ENCODE measurements at regions not wholly inside any gene's neighbourhood (a gene's known extent, or its start where the extent isn't known, plus 50 kb on each side); places are given as distances from the start of the nearest gene placed in this dataset.
"Not testable (repeated sequence)": the region's sequence is repeated elsewhere in the genome, so short reads cannot be mapped to it uniquely, and the experiment has no call there.

DNA sequence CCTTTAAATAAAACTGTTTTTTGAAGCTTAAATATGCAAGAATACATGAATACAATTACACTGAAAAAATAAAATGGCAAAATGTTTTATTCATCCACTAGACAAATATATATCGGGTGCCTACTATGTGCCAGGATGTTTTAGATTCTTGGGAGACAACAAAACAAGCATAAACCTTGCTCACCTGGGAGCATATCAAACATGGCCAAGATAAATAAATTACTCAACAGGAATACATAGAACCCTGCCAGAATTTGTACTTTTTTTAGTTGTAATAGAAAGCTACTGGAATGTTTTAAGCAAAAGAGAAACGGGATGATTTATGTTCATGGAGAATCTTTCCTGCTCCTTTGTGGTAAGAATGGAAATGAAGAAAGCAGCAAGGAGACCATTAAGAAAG, 2358.5 kb upstream of the PCDH20 start:
- no peaks in the 10 kb centered on the region for H3K4me1 ChIP-seq (ENCODE audit: insufficient read depth, low read length)
- H3K79me2 ChIP-seq (ENCODE audit: insufficient read depth, low read length): no peaks in the 10 kb centered on the region
- no peaks in the 10 kb centered on the region for H4K20me1 ChIP-seq (ENCODE audit: insufficient read depth, low read length)
- no peak overlapping the region for H3K4me2 ChIP-seq (ENCODE audit: insufficient read depth, low read length)
- H3K9me3 ChIP-seq (ENCODE audit: low read depth, low read length): no peaks in the 10 kb centered on the region
- no peak for DNase-seq (ENCODE audit: insufficient read length, low spot score, missing footprints)
- H3K36me3 ChIP-seq (ENCODE audit: insufficient read depth, low read length): no peaks in the 10 kb centered on the region
- no peaks in the 10 kb centered on the region for H3K27me3 ChIP-seq (ENCODE audit: insufficient read depth, low read length)
- H3K4me3 ChIP-seq (ENCODE audit: insufficient read depth, low read length): no peak overlapping the region
- TF ChIP-seq, protein P1, sequence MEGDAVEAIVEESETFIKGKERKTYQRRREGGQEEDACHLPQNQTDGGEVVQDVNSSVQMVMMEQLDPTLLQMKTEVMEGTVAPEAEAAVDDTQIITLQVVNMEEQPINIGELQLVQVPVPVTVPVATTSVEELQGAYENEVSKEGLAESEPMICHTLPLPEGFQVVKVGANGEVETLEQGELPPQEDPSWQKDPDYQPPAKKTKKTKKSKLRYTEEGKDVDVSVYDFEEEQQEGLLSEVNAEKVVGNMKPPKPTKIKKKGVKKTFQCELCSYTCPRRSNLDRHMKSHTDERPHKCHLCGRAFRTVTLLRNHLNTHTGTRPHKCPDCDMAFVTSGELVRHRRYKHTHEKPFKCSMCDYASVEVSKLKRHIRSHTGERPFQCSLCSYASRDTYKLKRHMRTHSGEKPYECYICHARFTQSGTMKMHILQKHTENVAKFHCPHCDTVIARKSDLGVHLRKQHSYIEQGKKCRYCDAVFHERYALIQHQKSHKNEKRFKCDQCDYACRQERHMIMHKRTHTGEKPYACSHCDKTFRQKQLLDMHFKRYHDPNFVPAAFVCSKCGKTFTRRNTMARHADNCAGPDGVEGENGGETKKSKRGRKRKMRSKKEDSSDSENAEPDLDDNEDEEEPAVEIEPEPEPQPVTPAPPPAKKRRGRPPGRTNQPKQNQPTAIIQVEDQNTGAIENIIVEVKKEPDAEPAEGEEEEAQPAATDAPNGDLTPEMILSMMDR (IDR thresholded peaks at IDR 0.05; ENCODE audit: extremely low read depth, low read depth, low read length): no peak
- no peak overlapping the region for H2AFZ ChIP-seq (ENCODE audit: low read length)
- no peak overlapping the region for H3K27ac ChIP-seq (ENCODE audit: low read depth, low read length)

DNA sequence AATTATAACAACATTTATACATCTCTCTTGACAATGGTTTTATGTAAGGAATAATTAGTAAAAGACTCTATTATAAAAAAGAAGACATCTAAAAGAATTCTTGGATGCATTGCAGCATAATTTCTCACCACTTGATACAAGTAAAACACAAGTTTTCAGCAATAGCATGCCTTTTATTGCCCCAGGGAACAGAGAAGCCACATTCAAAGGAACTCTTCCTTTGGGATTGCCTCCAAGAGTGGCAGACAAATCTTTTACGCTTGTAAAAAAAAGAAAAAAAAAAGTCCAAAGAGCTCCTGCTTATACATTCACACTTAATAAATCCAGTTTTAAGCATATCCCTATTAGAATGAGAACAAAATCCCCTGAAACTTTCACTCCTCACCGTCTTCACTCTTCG, 2357.8 kb upstream of the PCDH20 start:
- no peak overlapping the region for H3K4me2 ChIP-seq (ENCODE audit: insufficient read depth, low read length)
- no peaks in the 10 kb centered on the region for H3K4me1 ChIP-seq (ENCODE audit: insufficient read depth, low read length)
- no peaks in the 10 kb centered on the region for H4K20me1 ChIP-seq (ENCODE audit: insufficient read depth, low read length)
- H3K27ac ChIP-seq (ENCODE audit: low read depth, low read length): no peak overlapping the region
- H3K36me3 ChIP-seq (ENCODE audit: insufficient read depth, low read length): no peaks in the 10 kb centered on the region
- no peak overlapping the region for H3K4me3 ChIP-seq (ENCODE audit: insufficient read depth, low read length)
- no peaks in the 10 kb centered on the region for H3K27me3 ChIP-seq (ENCODE audit: insufficient read depth, low read length)
- DNase-seq (ENCODE audit: insufficient read length, low spot score, missing footprints): no peak
- no peaks in the 10 kb centered on the region for H3K79me2 ChIP-seq (ENCODE audit: insufficient read depth, low read length)
- TF ChIP-seq, protein P1 (IDR thresholded peaks at IDR 0.05; ENCODE audit: extremely low read depth, low read depth, low read length): no peak
- H3K9me3 ChIP-seq (ENCODE audit: low read depth, low read length): no peaks in the 10 kb centered on the region
- H2AFZ ChIP-seq (ENCODE audit: low read length): no peak overlapping the region

- H3K27me3 ChIP-seq (ENCODE audit: insufficient read depth, low read length); H3K4me3 ChIP-seq (ENCODE audit: insufficient read depth, low read length); H3K4me2 ChIP-seq (ENCODE audit: insufficient read depth, low read length); H4K20me1 ChIP-seq (ENCODE audit: insufficient read depth, low read length); DNase-seq (ENCODE audit: insufficient read length, low spot score, missing footprints); H2AFZ ChIP-seq (ENCODE audit: low read length); H3K79me2 ChIP-seq (ENCODE audit: insufficient read depth, low read length); H3K27ac ChIP-seq (ENCODE audit: low read depth, low read length); H3K9me3 ChIP-seq (ENCODE audit: low read depth, low read length); H3K4me1 ChIP-seq (ENCODE audit: insufficient read depth, low read length); H3K36me3 ChIP-seq (ENCODE audit: insufficient read depth, low read length): not testable (repeated sequence)
These were observed 2342.0 kb upstream of the PCDH20 start for GRCh38 chr13:63757683-63758082.

GRCh38 chr13:63749857-63750256, 2334.2 kb upstream of the PCDH20 start:
- not testable (repeated sequence) for H3K36me3 ChIP-seq (ENCODE audit: insufficient read depth, low read length); H3K79me2 ChIP-seq (ENCODE audit: insufficient read depth, low read length); H3K27me3 ChIP-seq (ENCODE audit: insufficient read depth, low read length); H3K4me2 ChIP-seq (ENCODE audit: insufficient read depth, low read length); H3K4me1 ChIP-seq (ENCODE audit: insufficient read depth, low read length); H3K4me3 ChIP-seq (ENCODE audit: insufficient read depth, low read length); H3K27ac ChIP-seq (ENCODE audit: low read depth, low read length); DNase-seq (ENCODE audit: insufficient read length, low spot score, missing footprints); H3K9me3 ChIP-seq (ENCODE audit: low read depth, low read length); H2AFZ ChIP-seq (ENCODE audit: low read length); H4K20me1 ChIP-seq (ENCODE audit: insufficient read depth, low read length)

- H3K27ac ChIP-seq (ENCODE audit: low read depth, low read length); H3K36me3 ChIP-seq (ENCODE audit: insufficient read depth, low read length); H3K27me3 ChIP-seq (ENCODE audit: insufficient read depth, low read length); H3K9me3 ChIP-seq (ENCODE audit: low read depth, low read length); DNase-seq (ENCODE audit: insufficient read length, low spot score, missing footprints); H3K4me3 ChIP-seq (ENCODE audit: insufficient read depth, low read length); H3K79me2 ChIP-seq (ENCODE audit: insufficient read depth, low read length); H3K4me1 ChIP-seq (ENCODE audit: insufficient read depth, low read length); H2AFZ ChIP-seq (ENCODE audit: low read length); H4K20me1 ChIP-seq (ENCODE audit: insufficient read depth, low read length); H3K4me2 ChIP-seq (ENCODE audit: insufficient read depth, low read length): not testable (repeated sequence)
These were observed 2326.1 kb upstream of the PCDH20 start for GRCh38 chr13:63741814-63742101.

Measured in osteoblast (primary cell).